Lung microvascular endothelial cell (primary cell): ENCODE measurements at regions not wholly inside any gene's neighbourhood (a gene's known extent, or its start where the extent isn't known, plus 50 kb on each side); places are given as distances from the start of the nearest gene placed in this dataset.
"Not testable (repeated sequence)": the region's sequence is repeated elsewhere in the genome, so short reads cannot be mapped to it uniquely, and the experiment has no call there.

ENCODE experiments used
- DNase-seq, 2 donors: peaks; one replicate each; pipeline versions ENCODE4 v3.0.0 to v3.0.0-alpha.2; 2010; ENCODE audit warnings: low read depth in 2 of 2

DNA sequence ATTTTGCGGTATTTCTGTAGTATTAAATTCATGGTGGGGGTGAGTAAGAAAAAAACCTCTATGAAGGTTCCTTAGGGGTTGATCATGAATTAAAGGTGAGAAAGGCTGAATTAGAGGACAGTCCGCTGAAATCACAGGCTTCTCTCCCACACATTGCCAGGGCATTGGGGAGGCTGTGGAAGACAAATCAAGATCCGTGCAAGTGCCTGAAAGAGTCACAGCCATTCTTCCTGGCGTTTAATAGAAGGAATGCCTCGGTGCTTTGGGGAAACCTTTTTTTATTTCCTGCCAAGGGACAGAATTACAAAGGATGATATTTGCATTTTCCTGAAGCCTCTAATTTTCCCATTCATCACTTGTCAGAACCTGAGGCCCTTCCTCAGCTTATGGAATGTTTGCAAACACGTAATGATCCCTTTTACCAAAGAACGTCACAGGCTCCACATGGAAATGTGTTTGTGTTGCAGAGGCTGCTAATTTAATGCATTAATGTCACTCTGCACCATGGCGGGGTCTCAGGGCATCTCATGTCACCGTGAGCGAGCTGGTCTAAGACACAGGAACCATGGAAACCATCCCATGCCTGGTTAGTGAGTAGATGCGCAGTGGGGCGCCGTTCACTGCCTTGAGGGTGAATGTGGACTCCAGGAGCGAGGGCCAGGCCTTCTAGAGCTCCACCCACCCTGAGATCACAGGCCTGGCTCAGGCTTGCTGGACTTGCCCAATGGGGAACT, 185.9 kb upstream of the SULF2 start:
- no peak for DNase-seq

DNA sequence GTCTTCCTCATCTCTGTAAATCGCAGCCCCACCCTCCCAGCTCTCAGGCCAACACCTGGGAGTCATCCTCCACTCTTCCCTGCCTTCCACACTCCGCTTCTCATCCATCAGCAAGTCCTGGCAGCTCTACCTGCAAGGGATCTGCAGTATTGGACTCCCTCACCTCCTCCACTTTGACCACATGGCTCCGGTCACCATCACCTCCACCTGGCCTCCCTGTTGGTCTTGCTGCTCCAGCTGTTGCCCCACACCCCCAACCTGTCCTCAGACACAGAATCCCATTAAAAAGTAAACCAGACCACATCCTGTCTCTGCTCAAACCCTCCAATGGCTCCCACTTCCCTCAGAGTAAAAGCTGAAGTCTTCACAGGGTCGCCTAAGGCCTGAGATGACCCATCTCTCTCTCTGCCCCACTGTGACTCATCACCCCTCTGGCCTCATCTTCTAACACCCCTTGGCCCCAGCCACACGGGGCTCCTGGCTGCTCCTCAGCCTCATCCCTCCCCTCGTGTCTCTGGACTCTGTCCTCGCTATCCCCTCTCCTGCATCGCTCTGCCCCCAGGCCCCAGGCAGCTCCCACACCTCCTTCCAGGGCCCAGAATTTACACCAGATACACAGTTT, 185.1 kb upstream of the SULF2 start:
- DNase-seq = no peak

DNA sequence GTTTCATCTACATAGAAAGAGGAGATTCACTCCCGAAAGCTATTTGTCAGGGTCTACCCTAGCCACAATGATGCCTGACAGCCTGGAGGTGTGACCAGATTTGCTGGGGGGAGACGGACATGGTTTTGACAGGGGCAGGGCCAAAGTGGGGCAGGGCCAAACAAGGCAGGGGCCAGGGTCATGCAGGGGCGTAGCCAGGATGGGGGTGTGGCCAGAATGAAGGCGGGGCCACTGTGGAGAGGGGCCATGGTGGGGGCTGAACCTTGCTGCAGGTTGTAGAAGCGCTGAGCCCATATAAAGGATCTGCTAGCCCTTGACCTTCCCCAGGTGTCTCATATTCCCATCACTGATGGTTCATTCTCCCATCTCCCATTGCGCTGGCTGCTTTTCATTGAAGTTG, 184.1 kb upstream of the SULF2 start:
- DNase-seq = no peak

GRCh38 chr20:47968541-47969310, 183.4 kb upstream of the SULF2 start:
- DNase-seq = no peak

- DNase-seq = no peak
Observed at GRCh38 chr20:47964149-47964548, 178.9 kb upstream of the SULF2 start.

GRCh38 chr20:47963022-47963421, 177.7 kb upstream of the SULF2 start:
- DNase-seq = no peak

DNA sequence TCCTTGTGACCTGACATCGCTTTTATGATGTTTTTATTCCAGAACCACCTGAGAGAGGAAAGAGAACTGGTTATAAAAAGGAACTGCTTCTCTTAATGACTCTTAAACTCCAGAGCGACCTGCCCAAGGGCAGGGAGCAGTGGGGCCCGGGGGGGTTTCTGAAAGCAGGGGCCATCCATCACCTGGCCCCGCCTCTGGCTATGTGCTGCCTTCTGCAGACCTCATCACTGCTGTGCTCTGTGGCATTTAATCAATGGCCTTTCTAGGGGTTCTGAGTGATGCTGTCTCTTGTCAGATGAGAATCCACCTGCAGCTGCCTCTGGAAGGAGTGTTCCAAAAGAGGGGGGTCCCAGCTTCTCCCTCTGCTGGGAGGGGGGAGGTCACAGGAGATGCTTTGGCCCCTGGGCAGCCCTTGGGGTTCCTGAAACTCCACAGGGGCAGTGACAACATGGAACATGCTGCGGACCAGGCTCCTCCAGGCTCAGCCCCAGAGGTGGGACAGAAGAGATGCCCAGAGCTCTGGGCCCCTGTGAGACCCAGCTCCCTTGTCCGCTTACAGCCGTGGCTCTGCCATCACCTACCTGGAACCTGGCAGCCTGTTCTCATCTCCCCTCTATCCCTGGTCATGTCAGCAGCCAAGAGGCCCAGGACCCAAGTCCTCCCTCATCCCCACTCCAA, 177.1 kb upstream of the SULF2 start:
- no peak for DNase-seq

DNA sequence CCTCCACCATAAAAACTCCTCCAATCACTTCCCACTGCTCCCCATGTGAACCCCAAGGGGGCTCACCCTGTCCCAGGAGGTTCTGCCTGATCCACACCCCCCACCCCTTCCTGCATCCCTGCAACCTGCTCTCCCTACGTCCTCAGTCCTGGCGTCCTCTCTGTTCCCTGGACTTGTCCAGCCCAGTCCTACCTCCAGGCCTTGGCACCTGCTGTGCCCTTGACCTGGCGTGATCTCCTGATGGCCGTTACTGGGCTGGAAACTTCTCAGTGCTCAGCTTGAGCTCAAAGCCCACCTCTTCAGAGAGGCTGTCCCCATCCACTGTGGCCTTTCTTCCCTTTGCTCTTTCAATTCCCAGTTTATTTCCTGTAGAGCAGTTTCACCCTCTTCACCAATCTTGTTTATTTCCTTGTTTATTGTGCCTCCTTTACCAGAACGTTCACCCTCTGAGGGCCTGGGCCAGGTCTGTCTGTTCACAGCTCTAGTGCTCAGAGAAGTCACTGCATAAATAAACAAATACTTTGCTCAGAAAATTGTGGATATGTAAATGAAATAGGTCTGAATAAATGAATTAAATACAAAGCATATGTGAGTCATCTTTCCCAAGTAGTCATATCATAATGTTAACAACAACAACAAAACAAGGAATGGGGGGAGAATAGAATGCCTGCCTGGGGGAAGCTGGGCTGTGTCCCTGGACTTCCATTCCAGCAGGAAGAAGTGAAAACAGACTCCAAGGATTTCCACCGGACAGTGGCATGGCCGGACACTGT, 175.7 kb upstream of the SULF2 start:
- peak in 1 of 2 donors; percentile 25 for DNase-seq

DNA sequence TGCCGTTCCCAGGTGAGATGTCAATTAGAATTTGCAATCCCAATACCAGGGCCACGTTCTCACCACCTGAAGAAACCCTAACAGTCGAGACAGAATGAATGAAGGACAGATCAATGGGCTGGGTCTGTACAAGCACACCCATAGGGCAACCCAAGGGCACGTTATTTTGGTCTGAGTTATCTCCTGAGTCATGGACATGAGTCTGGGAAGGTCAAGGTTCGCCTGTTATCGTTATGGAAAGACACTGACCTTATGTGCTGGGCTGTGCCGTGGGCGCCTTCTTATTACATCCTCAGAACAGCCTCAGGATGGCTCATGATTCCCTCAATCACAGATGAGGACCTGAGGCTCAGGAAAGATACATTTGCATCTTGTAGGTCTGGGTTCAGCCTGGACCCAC, 175.0 kb upstream of the SULF2 start:
- DNase-seq = no peak

DNA sequence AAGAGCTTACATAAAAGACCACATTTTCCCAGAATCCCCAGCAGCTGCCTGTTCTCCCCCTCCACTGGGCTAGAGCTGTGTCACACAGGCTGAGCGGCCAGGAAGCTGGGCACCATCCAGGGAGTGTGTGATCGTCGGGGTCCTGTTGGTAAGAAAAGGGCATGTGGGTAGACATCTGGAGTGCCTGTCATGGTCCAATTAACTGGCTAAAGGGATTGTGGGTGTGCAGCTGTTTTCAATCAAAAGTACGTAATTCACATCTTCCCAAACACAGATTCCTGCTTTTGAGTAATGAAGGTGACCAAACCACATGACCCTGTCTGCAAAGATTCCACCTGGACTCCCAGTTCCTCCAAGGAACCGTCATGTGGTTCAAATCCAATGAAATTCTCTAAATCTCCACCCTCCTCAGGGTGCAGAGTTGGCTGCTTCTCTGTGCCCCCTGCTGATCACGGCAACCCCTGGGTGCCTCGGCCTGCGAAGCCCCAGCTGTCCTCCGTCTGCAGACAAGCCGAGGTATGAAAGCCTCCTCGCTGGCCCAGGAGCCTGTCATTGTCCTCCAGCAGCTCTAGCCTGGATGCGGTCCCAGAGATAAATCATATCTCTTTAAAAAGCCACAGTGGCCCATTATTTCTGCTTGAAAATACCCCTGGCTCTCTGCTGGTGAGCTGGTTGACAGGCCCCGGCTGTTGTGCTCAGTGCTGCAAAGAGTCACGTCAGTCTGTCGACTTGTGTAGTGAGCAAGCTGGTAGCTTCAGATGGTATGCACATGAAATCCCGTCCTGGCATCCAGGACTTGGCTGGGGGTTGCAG, 172.9 kb upstream of the SULF2 start:
- not testable (repeated sequence) for DNase-seq

DNA sequence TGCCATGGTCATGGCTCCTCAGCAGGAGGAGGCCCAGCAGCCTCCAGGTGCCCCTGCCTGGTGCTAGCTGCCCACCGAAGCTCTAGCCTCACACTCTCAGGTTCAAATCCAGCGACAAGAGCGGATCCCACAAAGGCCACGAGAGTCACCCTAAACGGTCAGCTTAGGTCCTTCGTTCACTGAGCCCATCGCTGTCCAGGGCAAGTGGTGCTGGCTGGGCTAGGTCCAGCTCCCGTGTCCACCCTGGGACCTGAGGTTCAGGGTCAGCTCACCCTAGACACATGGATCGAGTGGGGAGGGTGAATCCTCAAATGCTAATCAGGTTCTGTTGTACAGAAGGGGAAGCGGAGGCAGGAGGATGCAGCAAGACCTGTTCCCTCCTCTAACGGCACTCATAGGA, 171.9 kb upstream of the SULF2 start:
- no peak for DNase-seq

GRCh38 chr20:47956268-47956995, 171.2 kb upstream of the SULF2 start:
- DNase-seq = peak in 1 of 2 donors; percentile 67

DNA sequence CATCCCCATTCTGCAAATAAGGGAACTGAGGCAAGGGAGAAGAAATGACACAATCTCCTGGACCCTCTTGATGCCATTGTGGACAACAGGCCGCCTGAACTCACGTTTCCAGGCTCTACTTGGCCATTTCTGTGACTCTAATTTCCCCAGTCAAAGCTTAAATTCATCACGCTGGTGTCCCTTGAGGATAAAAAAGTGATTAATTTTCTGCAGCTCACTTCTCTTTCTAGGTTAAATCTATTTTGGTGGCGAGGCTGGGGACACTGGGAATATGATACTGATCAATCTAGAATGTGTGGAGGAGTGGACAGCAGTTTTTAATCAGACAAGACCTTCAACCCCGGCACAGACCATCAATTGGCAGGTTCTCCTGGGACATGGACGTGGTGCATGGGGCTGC, 168.2 kb upstream of the SULF2 start:
- DNase-seq = no peak

DNA sequence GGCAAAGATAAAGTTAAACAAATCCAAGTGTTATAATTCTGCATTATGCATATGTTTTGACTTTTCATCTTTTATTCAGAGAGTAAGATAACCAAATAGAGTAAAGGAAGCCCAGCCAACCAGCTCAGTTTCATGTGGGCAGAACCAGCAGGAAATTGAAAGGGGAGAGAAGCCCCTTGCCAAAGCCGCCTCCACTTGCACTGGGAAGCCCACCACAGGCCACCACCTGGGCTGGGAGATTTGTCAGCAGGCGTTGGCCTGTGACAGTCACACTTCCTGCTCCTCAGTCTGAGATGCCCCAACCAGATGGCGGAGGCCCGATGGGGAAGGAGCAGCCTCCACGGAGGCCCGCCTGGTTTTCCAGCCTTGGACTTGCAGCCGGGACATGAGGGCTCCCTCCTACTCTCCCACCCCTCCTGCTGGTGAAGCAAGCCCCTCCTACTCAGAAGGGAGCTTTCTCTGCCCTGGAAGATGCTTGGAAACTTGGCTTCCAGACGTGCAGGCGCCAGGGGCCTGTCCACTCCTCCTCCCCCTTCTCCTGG, 166.8 kb upstream of the SULF2 start:
- no peak for DNase-seq

- peak; percentile 20 to 76 for DNase-seq
Observed at GRCh38 chr20:47951521-47951971, 166.3 kb upstream of the SULF2 start.

DNA sequence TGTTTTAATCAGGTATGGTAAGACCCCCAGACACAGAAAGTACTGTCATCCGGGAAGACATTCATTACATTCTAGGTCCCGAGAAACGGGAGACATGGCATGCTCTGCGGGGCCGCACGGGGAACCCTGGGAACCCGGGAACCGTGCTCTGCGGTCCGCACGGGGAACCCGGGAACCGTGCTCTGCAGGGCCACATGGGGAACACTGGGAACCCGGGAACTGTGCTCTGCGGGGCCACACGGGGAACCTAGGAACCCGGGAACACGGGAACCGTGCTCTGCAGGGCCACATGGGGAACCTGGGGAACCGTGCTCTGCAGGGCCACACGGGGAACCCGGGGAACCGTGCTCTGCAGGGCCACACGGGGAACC, 165.6 kb upstream of the SULF2 start:
- no peak for DNase-seq

- peak; percentile 21 to 93 for DNase-seq
Observed at GRCh38 chr20:47950124-47950912, 165.0 kb upstream of the SULF2 start.

GRCh38 chr20:47949230-47949629, 163.9 kb upstream of the SULF2 start:
- DNase-seq = peak in 1 of 2 donors; percentile 68

GRCh38 chr20:47944682-47945081, 159.4 kb upstream of the SULF2 start:
- no peak for DNase-seq
